NCI-H1105 treated with DMSO at 0.1 percent for 48 hours (cell line): ENCODE measurements at regions not wholly inside any gene's neighbourhood (a gene's known extent, or its start where the extent isn't known, plus 50 kb on each side); places are given as distances from the start of the nearest gene placed in this dataset.

Experiments used
- DNase-seq: peaks from one replicate; lab custom pipeline; 2025; lab: John Stamatoyannopoulos, UW

DNA sequence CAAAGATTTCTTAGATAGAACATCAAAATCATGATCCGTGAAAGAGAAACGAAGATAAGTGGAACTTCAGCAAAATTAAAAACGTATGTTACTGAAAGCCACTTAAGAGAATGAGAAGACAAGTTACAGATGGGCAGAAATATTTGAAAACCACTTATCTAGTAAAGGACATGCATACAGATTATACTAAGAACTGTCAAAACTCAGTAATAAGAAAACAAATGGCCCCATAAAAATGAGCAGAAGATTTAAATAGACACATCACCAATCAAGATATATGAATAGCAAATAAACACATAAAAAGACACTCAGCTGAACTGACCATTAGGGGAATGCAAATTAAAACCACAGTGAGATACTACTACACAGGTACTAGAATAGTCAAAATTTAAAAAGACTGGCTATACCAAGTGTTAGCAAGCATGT, 343.7 kb downstream of the PTEN start:
- no peak for DNase-seq

DNA sequence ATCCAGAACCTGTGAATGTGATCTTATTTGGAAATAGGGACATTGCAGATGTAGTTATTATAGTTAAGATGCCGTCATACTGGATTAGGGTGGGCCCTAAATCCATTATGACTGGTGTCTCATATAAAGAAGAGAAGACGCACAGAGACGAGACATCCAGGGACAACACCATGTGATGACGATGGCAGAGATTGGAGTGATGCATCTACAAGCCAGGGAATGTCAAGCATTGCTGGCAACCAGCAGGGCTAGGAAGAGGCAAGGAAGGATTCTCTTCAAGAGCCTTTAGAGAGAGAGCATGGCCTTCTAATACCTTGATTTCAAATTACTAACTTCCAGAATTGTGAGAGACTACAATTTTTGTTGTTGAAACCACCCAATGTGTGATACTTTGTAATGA, 345.8 kb downstream of the PTEN start:
- DNase-seq: no peak

DNA sequence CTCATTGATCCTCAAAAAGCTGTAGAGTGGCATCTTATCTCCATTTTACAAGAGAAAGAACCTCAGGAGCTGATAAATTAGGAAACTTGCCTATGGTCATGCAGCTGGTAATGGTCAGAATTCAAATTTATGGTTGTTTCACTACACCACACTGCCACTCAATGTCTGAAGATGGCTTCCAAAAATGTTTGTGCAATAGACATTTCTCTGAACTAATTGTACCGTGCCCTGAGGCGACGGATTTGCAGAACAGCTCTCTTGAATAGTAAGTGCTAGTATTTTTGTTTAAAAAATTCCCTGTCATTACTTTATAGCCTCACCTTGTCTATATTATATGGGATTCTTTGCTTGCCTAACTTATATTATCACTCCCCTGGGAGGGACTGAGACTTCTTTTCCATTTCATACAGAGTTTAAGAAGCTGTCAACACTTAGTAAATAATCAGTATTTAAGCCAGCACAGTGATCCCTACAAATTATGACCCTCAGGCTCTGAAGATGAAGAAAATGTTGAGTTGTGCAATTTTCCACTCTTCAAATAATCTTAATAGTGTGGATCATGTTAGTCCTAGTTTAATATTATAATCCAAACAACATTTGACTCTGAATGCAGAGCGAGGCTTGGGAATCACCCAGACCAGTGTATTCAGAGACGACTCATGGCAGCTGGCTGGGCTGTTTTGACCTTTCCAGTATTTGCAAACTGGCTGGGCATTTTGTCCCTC, 346.6 kb downstream of the PTEN start:
- no peak for DNase-seq

DNA sequence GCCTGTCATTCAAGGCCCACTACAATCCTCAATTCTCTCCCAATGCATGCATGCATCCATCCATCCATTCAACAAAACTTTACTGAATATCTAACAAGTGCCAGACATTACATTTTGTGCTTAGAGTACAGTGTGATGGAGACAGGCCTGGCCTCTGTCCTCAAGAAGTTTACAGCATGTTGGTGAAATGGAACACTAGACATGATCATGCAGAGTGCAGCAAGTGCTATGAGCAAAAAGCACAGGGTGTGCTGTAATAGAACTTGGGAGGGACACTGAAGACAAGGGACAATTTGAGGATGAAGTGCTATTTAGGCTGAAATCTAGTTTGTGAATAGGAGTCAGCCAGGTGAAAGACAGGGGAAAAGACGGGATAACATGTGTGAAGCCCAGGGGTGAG, 347.8 kb downstream of the PTEN start:
- no peak for DNase-seq

DNA sequence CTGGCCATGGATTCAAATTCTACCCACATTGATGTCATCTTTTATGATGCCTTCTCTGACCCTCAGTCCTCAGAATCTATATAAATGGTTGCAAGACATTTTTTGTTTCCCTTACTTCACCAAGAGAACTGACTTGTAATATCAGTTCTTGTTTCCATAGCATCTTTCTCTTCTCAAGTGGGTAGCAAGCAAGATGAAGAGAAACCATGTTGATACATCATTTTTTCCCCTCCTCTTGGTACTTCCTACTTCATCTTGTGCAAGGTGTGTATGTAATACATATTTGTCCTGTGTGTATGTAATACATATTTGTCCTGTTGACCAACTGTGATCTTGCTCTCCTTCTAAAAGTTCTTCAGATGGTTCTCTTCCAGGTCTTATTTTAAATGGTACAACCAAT, 348.6 kb downstream of the PTEN start:
- no peak for DNase-seq

DNA sequence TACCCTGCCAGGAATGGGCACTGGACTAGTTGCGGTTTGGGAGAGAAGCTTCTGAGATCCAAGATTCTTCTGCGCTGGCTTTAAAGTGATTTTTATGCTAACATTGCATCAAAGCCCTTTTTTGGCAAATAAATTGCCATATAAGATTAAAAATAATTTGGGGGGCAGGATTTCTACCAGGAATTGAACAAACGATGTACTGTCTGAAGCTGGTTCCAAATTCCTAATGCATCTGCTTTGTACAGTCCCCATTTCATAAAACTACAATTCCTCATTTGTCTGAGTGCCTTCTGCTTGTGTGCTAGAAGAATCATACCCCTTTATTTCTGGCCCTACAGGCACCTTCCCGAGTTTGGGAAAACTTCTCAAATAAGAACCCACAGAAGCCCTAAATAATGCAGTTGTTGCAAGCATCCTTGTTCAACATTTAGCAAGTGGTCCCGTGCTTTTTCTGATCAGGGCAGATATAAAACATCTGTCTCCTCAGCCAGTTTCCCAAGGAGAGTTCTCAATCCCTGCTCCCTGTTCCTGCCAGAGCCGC, 349.7 kb downstream of the PTEN start:
- no peak for DNase-seq

DNA sequence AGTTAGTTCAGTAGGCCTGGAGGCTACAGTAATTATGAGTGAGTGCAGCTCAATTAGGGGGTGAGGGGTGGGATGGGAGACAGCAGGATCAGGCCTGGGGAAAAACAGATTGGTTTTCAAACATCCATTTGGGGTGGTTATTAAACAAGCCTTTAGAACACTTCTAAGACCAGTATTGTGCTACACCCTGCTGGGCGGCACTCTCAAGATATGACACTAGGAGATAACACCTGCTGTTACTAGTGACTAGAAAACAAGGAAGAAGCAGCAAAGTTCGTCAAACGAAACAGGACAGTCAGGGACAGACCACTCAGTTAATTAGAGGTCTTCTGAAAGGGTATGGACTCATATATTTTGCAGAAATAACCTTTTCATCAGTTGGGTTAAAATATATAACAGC, 353.6 kb downstream of the PTEN start:
- no peak for DNase-seq

DNA sequence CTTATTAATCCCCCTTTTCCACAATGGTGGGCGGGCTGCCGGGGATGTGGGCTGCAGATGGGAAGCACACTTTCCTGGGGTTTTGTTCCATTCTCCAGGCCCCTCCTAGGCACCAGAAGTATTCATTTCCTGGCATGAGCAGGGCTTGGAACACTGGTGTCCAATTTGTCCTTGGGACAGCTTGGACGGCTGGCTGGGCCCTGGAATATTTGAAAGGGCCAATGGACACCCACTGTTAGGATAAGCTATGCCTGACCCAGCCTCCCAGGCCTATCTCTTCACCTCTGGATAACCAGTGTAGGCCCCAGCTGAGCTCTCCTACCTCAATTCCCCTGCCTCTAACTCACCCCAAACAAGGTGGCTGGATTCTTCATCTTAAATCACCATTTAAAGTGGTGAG, 354.9 kb downstream of the PTEN start:
- DNase-seq: no peak

DNA sequence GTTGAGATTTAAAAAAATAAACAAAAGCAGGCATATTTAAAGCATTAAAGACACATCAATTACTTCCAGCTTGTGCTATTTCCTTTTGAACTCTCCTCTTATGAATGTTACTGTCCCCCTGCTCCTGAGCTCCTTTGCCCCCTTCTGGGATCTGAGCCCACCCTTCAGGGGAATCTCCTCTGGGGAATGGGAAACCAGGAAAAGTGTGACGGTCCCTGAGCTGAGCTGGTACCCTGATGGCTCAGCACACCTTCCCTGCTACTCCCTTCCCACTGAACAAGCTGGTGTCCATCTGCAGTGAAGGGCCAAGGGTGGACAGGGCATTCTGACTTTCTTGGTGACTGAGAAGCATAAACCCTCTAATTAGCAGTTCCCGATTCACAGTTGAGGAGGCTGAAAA, 356.3 kb downstream of the PTEN start:
- no peak for DNase-seq

DNA sequence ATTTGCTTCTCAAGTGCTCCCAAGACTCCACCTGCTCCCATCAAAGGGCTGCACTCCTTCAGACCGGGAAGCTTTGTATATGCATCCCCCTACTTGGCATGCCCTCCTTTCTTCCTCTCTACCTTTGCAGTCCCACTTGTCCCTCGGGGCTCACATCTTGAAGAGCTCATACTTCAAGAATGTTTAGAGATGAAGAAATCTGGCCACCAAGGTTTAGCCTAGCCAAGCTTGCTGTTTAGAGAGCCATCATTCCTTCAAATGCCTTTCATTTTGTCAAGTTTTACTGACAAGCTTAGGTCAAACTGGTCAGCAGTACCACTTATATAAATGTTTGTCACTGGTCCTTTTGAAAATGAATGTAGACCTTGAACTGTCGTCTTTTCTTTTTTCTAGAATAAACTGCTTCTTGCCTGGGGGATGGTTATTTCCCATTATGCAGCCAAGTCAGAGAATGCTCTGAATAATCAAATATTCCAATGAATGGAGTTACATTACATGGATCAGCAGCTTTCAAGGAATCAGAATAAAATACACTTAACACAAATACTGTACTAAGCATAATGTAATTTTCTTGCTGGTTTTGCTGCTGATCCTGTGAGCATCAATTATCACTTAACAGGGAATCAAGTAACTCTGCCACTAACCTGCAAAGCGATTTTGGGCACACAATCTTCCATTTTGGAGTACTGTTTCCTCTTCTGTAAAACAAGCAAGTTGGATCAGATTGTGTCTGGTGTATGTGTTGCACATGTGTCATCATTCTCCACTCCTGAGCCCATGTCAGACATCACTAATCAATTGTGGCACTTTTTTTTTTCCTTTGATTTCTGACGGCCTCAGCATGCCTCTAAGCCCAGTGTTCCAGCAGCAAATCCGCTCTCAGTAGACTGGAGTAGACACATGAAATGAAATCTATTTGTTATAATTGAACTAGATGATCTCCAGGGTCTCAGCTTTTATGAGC, 357.9 kb downstream of the PTEN start:
- DNase-seq: no peak

DNA sequence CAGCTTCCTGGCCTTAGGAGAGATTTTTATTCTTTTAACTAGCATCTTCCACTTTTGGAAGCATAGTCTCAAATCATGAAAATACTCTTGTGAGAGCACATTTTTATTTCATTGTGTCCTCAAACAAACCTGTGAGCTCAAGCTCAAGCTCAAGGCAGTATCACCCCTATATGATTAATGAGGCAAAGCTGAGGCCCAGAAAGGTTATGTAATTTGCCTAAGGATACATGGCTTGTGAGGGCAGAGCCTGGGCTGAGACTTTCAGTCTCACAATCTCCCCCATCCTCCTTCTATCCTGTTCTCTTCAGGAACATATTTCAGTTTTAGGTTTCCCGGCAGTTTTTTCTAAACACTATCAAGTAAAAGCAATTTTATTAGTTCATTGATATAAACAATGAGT, 359.5 kb downstream of the PTEN start:
- DNase-seq: no peak
